ENCODE measurements at regions not wholly inside any gene's neighbourhood (a gene's known extent, or its start where the extent isn't known, plus 50 kb on each side); places are given as distances from the start of the nearest gene placed in this dataset.

DNA sequence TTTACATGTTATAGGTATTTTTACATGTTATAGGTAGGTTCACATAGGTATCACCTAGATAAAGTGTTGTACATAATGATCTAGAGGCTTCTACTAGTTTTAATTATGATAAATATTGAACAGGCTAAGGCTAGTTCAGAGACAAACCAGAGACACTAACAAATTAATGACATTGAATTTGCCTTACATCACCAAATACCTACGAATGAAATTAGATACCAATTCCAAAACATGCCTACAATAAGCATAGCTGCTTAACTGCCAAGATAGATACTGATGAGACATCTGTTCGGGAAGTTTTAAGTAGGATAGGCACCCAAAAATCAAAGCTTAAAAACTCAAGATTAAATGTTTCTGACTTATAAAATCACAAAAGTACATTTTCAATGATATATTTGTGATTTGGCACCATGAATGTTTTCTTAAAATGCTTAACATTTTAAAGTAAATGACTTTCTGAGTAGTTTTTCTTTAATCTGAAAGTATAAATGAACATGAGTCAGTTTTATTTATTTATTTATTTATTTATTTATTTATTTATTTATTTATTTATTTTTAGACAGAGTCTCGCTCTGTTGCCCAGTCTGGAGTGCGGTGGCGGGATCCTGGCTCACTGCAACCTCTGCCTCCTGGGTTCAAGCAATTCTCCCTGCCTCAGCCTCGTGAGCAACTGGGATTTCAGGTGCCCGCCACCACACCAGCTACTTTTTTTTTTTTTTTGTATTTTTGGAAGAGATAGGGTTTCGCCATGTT is 703.1 kb upstream of the ARRDC3 start:
- TF ChIP-seq POLR2A (IDR thresholded peaks at IDR 0.05), result no peak
- TF ChIP-seq, protein P1, sequence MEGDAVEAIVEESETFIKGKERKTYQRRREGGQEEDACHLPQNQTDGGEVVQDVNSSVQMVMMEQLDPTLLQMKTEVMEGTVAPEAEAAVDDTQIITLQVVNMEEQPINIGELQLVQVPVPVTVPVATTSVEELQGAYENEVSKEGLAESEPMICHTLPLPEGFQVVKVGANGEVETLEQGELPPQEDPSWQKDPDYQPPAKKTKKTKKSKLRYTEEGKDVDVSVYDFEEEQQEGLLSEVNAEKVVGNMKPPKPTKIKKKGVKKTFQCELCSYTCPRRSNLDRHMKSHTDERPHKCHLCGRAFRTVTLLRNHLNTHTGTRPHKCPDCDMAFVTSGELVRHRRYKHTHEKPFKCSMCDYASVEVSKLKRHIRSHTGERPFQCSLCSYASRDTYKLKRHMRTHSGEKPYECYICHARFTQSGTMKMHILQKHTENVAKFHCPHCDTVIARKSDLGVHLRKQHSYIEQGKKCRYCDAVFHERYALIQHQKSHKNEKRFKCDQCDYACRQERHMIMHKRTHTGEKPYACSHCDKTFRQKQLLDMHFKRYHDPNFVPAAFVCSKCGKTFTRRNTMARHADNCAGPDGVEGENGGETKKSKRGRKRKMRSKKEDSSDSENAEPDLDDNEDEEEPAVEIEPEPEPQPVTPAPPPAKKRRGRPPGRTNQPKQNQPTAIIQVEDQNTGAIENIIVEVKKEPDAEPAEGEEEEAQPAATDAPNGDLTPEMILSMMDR (IDR thresholded peaks at IDR 0.05), result no peak
- Histone ChIP-seq H3K27ac (no peak overlapping the region), H3K4me3 (replicated peaks in 1 of 3) (no peak overlapping the region), H3K27me3 (no peaks in the 10 kb centered on the region), H3K4me1 (no peaks in the 10 kb centered on the region), H3K9me3 (no peaks in the 10 kb centered on the region), H3K36me3 (no peaks in the 10 kb centered on the region)
- DNase-seq, result no peak
- intact Hi-C loops (cut with DNase I), result no loop called here
- 87 to 96% methylated on average over 8 of the region's 8 CpGs for WGBS, 2 donors

DNA sequence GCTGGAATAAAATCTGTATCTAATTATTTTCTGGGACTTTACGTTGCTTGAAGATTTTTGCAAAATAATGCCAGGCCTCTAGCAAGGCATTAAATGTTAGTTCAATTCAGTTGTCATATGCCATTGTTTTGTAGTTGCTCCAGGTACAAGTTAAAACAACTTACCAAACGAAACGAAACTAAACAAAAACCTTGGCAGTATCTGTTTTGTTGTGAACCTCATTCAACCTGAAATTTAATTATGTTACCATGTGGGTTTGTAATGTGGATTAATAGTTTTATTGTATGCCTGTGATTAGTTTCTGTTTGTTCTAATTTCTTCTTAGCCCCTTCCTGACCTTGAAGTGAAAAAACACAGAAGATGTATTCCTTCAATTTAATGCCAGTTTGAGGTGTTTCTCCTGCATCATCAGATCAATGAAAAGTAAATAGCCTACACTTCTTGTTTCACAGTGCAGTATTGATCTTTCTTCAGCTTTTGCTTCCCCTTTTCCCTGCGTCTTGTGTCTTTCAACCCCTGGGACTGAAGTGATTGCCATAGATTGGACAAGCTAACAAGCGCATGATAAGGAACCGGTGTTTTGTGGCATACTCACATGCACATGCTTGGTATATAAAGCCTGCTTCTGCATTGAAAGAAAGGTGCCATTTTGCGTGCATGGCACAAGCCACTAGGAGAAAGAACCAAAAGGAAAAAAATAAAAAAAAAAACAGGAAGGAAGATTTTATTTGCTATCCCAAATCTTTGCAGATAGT is 699.0 kb upstream of the ARRDC3 start:
- DNase-seq, result no peak
- peak overlapping the region in 1 of 3 donors; percentile 26 for H3K27ac ChIP-seq
- H3K36me3 ChIP-seq, result no peaks in the 10 kb centered on the region
- no peaks in the 10 kb centered on the region for H3K4me1 ChIP-seq
- no peaks in the 10 kb centered on the region for H3K9me3 ChIP-seq
- no peak overlapping the region for H3K4me3 ChIP-seq (replicated peaks in 1 of 3)
- no peaks in the 10 kb centered on the region for H3K27me3 ChIP-seq
- no peak for TF ChIP-seq POLR2A (IDR thresholded peaks at IDR 0.05)
- WGBS, 2 donors, result 61 to 71% methylated on average over 7 of the region's 7 CpGs
- intact Hi-C loops (cut with DNase I), result no loop called here

DNA sequence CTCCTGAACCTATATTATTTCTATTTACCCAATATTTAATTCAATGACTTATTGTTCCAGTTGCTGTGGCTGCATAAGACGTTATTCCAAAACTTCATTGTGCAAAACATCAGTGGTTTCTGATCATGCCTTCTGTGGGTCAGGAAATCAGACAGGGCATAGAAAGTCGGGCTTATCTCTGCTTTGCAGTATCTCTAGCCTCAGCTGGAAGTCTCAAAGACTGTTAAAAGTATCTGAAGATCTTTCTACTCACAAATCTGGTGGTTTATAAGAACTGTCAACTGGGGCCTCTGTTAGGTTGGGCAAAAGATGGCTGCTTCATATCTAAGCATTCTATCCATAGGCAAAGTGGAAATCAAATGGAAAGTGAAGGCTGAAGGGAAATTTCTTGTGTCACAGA is 687.7 kb upstream of the ARRDC3 start:
- Histone ChIP-seq H3K27me3 (no peaks in the 10 kb centered on the region), H3K9me3 (no peaks in the 10 kb centered on the region), H3K36me3 (no peaks in the 10 kb centered on the region), H3K27ac (no peak overlapping the region), H3K4me1 (no peaks in the 10 kb centered on the region), H3K4me3 (replicated peaks in 1 of 3) (no peak overlapping the region)
- TF ChIP-seq, protein P1 (IDR thresholded peaks at IDR 0.05), result no peak
- no peak for TF ChIP-seq POLR2A (IDR thresholded peaks at IDR 0.05)
- DNase-seq, result no peak
- 61 to 69% methylated on average over 2 of the region's 2 CpGs for WGBS, 2 donors
- intact Hi-C loops (cut with DNase I), result no loop called here

DNA sequence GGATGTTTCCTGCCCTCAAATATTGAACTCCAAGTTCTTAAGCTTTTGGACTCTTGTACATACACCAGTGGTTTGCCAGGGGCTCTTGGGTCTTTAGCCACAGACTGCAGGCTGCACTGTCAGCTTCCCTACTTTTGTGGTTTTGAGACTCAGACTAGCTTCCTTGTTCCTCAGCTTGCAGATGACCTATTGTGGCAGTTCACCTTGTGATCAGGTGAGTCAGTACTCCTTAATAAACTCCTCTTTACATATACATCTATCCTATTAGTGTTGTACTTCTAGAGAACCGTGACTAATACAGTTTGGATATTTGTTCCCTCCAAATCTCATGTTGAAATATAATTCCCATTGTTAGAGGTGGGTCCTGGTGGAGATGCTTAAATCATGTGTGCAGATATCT is 681.9 kb upstream of the ARRDC3 start:
- intact Hi-C loops (cut with DNase I), result no loop called here
- Histone ChIP-seq H3K4me3 (replicated peaks in 1 of 3) (no peak overlapping the region), H3K9me3 (no peaks in the 10 kb centered on the region), H3K4me1 (no peaks in the 10 kb centered on the region), H3K36me3 (no peaks in the 10 kb centered on the region), H3K27ac (no peak overlapping the region), H3K27me3 (no peaks in the 10 kb centered on the region)
- 79 to 89% methylated on average over 1 of the region's 1 CpG for WGBS, 2 donors
- no peak for TF ChIP-seq POLR2A (IDR thresholded peaks at IDR 0.05)
- TF ChIP-seq, protein P1 (IDR thresholded peaks at IDR 0.05), result no peak
- DNase-seq, result no peak

DNA sequence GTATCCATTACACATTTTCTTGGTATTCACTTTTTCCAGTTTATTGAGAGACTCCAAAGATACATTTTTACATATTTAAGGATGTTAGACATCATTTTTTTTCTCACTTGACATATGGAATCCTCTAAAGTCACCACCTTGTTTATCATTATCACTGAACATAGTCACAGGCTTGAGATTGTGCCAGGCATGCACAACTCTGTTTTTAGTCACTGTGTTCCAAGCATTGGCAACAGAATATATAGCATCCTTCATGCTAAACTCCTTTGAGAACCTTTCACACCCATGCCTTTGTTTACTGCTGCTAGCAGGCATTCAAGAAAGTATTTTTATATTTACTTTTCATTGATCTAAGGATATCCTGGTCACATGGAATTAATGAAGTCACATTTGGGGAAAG is 668.6 kb upstream of the ARRDC3 start:
- TF ChIP-seq, protein P1 (IDR thresholded peaks at IDR 0.05), result no peak
- no peak for TF ChIP-seq POLR2A (IDR thresholded peaks at IDR 0.05)
- DNase-seq, result no peak
- no peaks in the 10 kb centered on the region for H3K36me3 ChIP-seq
- no peaks in the 10 kb centered on the region for H3K27me3 ChIP-seq
- no peaks in the 10 kb centered on the region for H3K4me1 ChIP-seq
- no peak overlapping the region for H3K27ac ChIP-seq
- intact Hi-C loops (cut with DNase I), result no loop called here
- H3K4me3 ChIP-seq (replicated peaks in 1 of 3), result no peak overlapping the region
- H3K9me3 ChIP-seq, result no peaks in the 10 kb centered on the region

Measured in thyroid gland (tissue), 4 donors.